ENCODE measurements at regions not wholly inside any gene's neighbourhood (a gene's known extent, or its start where the extent isn't known, plus 50 kb on each side); places are given as distances from the start of the nearest gene placed in this dataset.

GRCh38 chr17:15081008-15081407 lies 184.1 kb downstream of the PMP22 start:
- ChIA-PET POLR2A (no interaction called here), CTCF (ENCODE audit: low intra/inter-chr PET ratio) (no interaction called here)
- no peak for FAIRE-seq
- no peaks in the 10 kb centered on the region for H3K4me1 ChIP-seq (replicated peaks in 1 of 2; ENCODE audit: control insufficient read depth in 2 of 2, insufficient read depth in 2 of 2, low read length in 2 of 2)
- H3K27me3 ChIP-seq (ENCODE audit: control insufficient read depth in 2 of 2, insufficient read depth in 2 of 2, low read length in 2 of 2) = peaks cover 0 to 7% of the 10 kb centered on the region in 2 experiments; a peak in 1 of 5 replicates
- no peaks in the 10 kb centered on the region for H4K20me1 ChIP-seq (replicated peaks; ENCODE audit: control insufficient read depth, insufficient read depth, low read length)
- H3K27ac ChIP-seq (ENCODE audit: extremely low read depth, low read depth, low read length) = no peak overlapping the region
- no TSS peak for BruUV-seq (replicated peaks)
- no peaks in the 10 kb centered on the region for H3K36me3 ChIP-seq (ENCODE audit: control insufficient read depth, insufficient read depth, low read length)
- in situ Hi-C loops (cut with MboI) = no loop called here
- no peak overlapping the region for H3K9ac ChIP-seq (ENCODE audit: insufficient read depth in 1 of 2, low read depth in 2 of 2, low read length in 2 of 2)
- no peaks in the 10 kb centered on the region for H3K79me2 ChIP-seq (ENCODE audit: control insufficient read depth, insufficient read depth, low read length)
- H3K9me1 ChIP-seq (ENCODE audit: control insufficient read depth, insufficient read depth, low read length) = no peaks in the 10 kb centered on the region
- no peak overlapping the region for H3K4me3 ChIP-seq
- no peaks in the 10 kb centered on the region for H3K9me3 ChIP-seq (replicated peaks; ENCODE audit: control insufficient read depth, insufficient read depth, low read depth, low read length)
- ATAC-seq = no peak
- TF ChIP-seq EGR1 (conservative IDR thresholded peaks at IDR 0.05) (no peak), ARID1B (IDR thresholded peaks at IDR 0.05) (no peak), ZNF239 (CRISPR knock-in tag; IDR thresholded peaks at IDR 0.05) (no peak), SMARCC2 (IDR thresholded peaks at IDR 0.05; ENCODE audit: low read depth) (no peak), DLX4 (CRISPR knock-in tag; IDR thresholded peaks at IDR 0.05) (no peak), ZC3H11A (IDR thresholded peaks at IDR 0.05; ENCODE audit: low read depth, low read length) (no peak), TAL1 (IDR thresholded peaks at IDR 0.05) (no peak), KDM1A (IDR thresholded peaks at IDR 0.05) (no peak)
- 0% methylated on average over 3 of the region's 3 CpGs for WGBS (ENCODE audit: insufficient coverage, low coverage, missing lambda C conversion rate)
- H2AFZ ChIP-seq (ENCODE audit: low read depth, low read length) = no peak overlapping the region
- intact Hi-C loops (cut with micrococcal nuclease) = no loop called here
- no peak for DNase-seq (ENCODE audit: extremely low read depth in 1 of 4, low spot score in 3 of 4)
- H3K4me2 ChIP-seq (ENCODE audit: insufficient read depth, low read length) = no peak overlapping the region

DNA sequence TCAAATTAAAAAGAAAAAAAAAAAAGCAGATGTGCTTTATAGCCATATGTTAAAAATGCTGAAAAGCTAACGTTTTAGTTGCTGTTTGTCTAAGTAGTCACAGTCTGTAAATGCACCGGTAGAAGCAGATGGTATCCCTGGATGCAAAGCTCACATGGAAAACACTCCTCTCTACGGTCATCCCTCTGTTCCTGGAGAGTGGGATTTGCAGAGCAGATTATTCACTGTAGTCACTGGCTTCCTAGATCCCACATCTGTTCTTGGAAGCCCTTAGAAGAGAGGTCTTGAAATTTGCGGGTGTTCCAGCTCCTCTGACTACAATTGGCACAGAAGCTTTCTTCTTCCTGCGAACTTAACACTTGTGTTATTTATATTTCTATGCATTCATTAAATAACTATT lies 186.6 kb downstream of the PMP22 start:
- FAIRE-seq (no peak), DNase-seq (ENCODE audit: extremely low read depth in 1 of 4, low spot score in 3 of 4) (no peak), ATAC-seq (no peak)
- no peak overlapping the region for H3K9ac ChIP-seq (ENCODE audit: insufficient read depth in 1 of 2, low read depth in 2 of 2, low read length in 2 of 2)
- POLR2A ChIA-PET = interaction anchor here (0.7 kb wide), 1 partner anchor 151 kb away, joined by 3 read pairs; no protein-coding TSS in a partner anchor
- no peak overlapping the region for H3K27ac ChIP-seq (ENCODE audit: extremely low read depth, low read depth, low read length)
- no peaks in the 10 kb centered on the region for H3K9me1 ChIP-seq (ENCODE audit: control insufficient read depth, insufficient read depth, low read length)
- H3K27me3 ChIP-seq (ENCODE audit: control insufficient read depth in 2 of 2, insufficient read depth in 2 of 2, low read length in 2 of 2) = peaks cover 0 to 7% of the 10 kb centered on the region in 2 experiments; a peak in 1 of 5 replicates
- no peaks in the 10 kb centered on the region for H4K20me1 ChIP-seq (replicated peaks; ENCODE audit: control insufficient read depth, insufficient read depth, low read length)
- H3K36me3 ChIP-seq (ENCODE audit: control insufficient read depth, insufficient read depth, low read length) = no peaks in the 10 kb centered on the region
- WGBS (ENCODE audit: insufficient coverage, low coverage, missing lambda C conversion rate) = 0% methylated on average over 4 of the region's 5 CpGs
- H3K4me3 ChIP-seq = no peak overlapping the region
- no peak overlapping the region for H2AFZ ChIP-seq (ENCODE audit: low read depth, low read length)
- no peak overlapping the region for H3K4me2 ChIP-seq (ENCODE audit: insufficient read depth, low read length)
- H3K79me2 ChIP-seq (ENCODE audit: control insufficient read depth, insufficient read depth, low read length) = no peaks in the 10 kb centered on the region
- in situ Hi-C loops (cut with MboI) (no loop called here), intact Hi-C loops (cut with micrococcal nuclease) (no loop called here)
- CTCF ChIA-PET (ENCODE audit: low intra/inter-chr PET ratio) = no interaction called here
- BruUV-seq (replicated peaks) = no TSS peak
- no peaks in the 10 kb centered on the region for H3K9me3 ChIP-seq (replicated peaks; ENCODE audit: control insufficient read depth, insufficient read depth, low read depth, low read length)
- no peaks in the 10 kb centered on the region for H3K4me1 ChIP-seq (replicated peaks in 1 of 2; ENCODE audit: control insufficient read depth in 2 of 2, insufficient read depth in 2 of 2, low read length in 2 of 2)
- no peak for TF ChIP-seq ILK (tag; IDR thresholded peaks at IDR 0.05; ENCODE audit: borderline replicate concordance, low read depth)
- no peak for TF ChIP-seq ETV6 (IDR thresholded peaks at IDR 0.05; ENCODE audit: borderline replicate concordance in 1 of 2, low read depth in 2 of 2, low read length in 1 of 2)
- TF ChIP-seq ETV6 (CRISPR knock-in tag; IDR thresholded peaks at IDR 0.05; ENCODE audit: borderline replicate concordance) = no peak
- no peak for TF ChIP-seq PRMT5 (CRISPR knock-in tag; IDR thresholded peaks at IDR 0.05)
- TF ChIP-seq ZBTB8A (IDR thresholded peaks at IDR 0.05; ENCODE audit: partially characterized antibody) = no peak
- no peak for TF ChIP-seq ARID3A (IDR thresholded peaks at IDR 0.05; ENCODE audit: borderline replicate concordance, low read depth, low read length)
- TF ChIP-seq CCAR2 (IDR thresholded peaks at IDR 0.05; ENCODE audit: low read depth, low read length) = no peak
- TF ChIP-seq HDAC8 (tag; IDR thresholded peaks at IDR 0.05) = no peak
- TF ChIP-seq MEF2D (tag; conservative IDR thresholded peaks at IDR 0.05; ENCODE audit: low read depth) = no peak
